NCI-H524 treated with DMSO at 0.1 percent for 48 hours (cell line): ENCODE measurements at regions not wholly inside any gene's neighbourhood (a gene's known extent, or its start where the extent isn't known, plus 50 kb on each side); places are given as distances from the start of the nearest gene placed in this dataset.

Source experiments
- DNase-seq: peaks from one replicate; lab custom pipeline; 2025; lab: John Stamatoyannopoulos, UW

DNA sequence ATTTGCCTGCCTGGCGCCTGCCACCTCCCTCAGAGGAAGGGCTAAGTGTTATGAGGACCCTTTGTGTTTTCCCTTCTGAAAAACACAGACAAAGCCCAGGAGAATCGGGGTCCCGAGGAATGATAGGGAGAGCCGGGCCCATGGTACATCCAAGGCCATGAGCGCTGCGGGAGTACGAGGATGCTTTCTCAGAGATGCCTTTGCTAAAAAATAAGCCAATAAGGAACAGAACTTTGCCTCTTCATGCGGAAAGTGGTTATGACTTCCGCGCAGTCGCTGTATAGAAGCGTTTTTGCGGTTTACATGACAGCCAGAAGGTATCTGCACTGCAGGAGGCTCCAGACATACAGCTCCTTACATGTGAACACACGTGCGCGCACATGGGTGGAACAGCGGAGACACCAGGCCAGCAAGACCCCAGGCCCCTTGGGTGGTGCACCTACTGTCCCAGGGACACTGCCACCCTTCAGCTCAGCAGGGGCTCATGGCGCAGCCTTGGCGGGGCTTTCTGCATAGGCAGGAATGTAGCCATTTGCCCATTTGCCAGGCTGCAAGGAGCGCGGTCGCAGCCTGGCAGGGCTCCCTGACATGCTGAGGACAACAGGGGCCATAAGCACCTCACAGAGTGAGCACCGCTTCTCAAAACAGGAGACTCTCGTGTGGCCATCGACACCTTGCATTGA, 252.4 kb upstream of the SALL3 start:
- no peak for DNase-seq

DNA sequence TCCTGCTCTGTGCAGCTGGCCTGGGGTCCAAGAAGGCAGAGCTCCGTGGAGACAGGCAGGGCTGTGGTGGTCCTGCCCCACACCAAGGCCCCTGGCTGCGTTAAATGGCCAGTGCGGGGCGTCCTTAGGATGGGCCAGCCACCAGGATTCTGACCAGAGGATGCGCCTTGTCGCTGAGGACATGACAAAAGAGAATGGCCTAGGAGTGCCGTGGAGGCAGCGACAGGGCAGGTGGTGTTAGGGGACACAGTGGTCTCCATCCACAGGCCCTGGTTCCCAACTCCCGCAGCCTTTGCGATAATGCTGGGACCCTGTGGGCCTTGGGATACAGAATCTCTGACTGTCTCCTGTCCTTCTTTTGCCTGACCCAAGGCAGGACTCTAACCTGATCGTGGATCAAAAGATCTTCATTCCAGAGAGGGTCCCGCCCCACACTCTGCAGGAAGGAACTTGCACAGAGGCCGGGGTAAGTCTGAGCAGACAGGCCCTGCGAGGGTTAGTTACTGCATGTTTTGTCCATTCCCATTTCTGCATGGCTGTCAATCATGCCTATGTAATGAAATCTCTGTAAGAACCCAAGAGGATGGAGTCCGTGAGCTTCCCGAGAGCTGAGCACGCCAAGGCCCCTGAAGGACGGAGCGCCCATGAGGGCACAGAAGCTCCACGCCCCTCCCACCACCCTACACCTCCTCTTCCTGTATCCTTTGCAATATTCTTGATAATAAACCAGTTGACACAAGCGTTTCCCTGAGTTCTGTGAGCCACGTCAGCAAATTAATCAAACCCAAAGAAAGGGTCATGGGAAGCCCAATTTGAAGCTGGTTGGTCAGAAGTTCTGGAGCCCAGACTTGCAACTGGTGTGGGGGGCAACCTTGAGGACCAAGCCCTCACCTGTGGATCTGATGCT, 251.5 kb upstream of the SALL3 start:
- no peak for DNase-seq

DNA sequence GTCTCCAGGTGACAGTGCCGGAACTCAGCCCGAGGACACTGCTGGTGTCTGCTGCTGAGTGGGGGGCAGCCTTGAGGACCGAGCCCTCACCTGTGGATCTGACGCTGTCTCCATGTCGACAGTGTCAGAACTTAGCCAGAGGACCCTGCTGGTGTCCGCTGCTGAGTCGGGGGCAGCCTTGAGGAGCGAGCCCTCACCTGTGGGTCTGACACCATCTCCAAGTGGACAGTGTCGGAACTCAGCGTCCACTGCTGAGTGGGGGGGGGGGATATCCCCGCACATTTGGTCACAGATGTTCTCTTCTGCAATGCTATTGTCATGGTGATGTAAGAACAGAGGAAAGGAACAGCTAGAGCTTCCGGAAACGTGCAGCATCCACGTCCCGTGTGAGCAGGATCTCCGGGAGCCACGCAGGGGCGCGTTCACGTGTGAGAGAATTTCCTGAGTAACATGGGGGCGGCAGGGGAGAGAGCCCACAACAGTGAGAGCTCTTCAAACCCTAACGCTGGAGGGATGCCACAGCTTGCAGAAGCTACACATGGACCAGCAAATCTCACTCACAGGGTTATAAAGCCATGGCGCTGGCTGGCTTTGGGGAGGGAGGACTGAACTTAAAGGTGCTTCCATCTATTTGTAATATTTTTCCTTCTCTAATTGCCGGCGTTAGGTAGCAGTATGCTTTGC, 250.7 kb upstream of the SALL3 start:
- DNase-seq = no peak

DNA sequence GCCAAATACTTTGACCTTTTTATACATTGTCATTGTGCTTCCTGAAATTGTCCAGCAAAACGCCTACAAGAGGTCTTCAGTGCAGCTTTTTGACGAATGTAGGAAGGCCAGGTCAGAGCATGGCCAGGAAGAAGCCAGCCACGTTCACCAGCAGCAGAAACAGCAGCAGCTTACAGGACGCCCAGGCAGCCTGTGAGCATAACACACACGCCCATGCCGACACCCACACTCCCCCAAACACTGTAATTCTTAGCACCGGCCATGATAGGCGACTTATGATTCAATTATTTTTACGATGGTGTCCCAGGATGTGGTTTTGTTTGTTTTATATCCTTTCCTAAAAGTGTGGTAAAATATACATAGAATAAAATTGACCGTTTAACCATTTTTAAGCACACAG, 249.1 kb upstream of the SALL3 start:
- DNase-seq = no peak

DNA sequence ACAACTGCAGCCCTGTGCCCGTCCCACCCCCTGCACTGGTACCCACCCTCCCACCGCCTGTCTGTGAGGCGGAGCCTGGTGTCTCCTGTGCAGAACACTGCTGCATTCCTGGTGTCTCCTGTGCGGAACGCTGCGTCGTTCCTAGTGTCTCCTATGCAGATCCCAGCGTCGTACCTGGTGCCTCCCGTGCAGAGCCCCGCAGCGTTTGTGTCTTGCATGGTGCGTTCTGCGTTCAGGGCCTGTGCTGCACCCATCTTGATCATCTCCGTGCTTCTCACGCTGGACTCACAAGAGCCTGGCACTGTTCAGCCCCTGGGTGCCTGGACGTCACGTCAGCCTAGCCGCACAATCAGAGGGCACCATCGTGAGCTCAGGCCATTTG, 248.6 kb upstream of the SALL3 start:
- DNase-seq = no peak

DNA sequence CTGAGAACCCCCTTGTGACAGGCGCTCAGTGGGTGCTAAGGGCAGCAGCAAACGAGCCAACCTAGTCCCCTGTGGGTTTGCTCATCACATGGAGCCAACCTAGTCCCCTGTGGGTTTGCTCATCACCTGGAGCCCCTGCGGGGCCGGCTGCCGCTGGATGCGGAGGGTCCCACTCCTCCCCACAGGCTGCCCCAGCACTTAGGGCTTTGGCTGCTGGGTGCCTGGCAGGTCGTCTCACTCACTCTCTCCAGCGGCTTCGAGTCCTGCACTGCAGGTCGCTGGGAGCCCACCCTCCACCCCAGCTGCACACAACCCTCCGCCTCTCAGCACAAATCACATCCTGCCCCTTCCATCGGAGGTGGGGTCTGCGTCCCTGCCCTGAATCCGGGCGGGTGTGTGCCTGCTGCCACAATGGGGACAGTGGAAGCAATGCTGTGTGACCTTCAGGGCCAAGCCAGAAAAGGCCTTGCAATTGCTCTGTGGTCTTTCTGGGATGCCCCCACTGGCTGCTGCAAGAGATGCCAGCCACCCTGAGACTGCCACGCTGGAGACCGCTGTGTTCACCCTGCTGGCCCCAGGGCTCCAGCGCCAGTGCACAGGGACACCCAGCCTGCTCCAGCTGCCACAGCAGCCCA, 248.1 kb upstream of the SALL3 start:
- no peak for DNase-seq

DNA sequence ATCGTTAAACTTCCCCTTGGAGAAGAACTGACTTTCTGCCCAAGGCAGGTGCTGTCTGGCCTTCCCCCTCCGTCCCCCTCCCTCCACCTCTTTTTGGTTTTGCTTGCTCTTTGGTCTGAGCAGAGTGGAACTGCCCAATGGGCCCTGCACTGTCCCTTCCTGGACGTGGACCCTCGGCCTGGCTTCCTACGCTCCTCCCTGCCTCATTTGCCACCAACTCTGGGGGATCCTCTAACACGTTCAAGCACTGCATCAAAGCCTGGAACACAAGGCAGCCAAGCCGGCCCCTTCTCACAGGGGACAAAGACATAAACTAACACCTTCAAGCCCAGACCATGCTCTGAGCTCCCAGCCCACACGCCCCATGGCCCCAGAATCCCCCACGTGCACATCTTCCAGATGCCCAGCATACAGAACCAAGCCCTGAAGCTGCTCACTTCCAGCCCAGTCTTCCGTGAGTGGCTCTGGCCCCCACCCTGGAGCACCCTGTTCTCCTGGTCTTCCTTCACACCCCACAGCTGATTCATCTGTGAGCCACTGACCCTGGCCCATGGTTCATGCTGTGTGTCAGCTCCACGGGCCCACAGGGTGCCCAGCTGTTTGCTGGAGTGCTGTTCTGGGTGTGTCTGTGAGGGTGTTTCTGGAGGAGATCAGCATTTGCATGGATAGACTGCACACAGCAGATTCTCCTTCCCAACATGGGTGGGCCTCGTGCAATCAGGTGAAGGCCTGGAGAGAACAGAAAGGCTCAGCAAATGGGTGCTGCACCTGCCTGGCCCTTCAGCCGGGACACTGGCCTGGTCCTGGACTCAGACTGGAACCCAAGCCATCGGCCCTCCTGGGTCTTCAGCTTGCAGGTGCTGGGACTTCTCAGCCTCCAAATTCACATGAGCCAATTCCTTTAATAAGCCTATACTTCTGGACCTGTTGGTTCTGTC, 247.1 kb upstream of the SALL3 start:
- no peak for DNase-seq

DNA sequence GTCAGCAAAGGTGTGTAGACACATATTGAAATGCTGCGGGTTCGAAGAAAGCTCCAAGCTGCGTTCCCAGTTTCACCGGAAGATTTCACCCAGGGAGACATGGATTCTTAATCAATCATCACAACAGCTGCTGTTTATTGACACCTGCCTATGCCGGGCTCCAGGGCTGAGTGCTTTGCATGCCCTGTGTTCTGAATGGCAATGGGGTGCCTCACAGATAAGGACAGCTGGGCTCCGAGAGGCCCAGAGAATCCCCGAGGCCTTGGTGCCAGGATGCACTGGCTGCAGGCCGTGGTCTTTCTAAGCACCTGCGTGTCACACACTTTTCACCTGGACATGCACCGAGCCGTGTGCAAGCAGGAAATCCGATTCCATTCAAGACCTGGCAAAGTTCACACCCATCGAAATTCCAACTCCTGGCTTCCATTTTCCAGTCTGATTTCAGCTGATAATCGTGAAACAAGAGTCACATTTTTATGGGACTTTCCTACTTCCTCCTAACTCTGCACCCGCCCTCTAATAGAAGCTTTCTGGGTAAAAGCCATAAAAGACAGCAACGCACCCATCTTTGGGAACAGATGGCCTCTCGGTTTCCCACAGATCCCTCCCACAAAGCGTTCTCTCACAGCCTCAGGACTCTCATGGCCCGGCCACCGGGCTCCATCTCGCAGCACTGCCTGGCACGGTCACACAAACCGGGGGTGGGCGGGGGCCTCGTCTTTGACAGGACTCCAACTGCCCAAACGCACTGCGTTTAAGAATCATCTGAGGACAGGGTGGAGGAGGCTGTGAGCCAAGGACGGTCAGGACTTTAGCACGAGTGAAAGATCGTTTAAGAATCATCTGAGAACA, 245.6 kb upstream of the SALL3 start:
- DNase-seq = no peak

DNA sequence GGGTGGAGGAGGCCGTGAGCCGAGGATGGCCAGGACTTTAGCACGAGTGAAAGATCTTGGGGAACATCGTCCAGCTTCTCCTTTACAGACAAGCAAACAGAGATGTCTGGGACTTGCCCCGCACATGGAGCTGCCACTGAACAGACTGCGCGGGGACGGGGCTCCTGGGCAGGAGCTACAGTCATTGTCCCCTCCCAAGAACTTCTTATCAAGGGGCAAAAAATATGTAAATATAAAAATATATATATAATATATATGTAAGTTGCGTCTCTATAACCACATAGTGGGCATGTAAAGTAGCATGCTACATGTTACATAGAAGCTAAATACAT, 245.0 kb upstream of the SALL3 start:
- DNase-seq = no peak

DNA sequence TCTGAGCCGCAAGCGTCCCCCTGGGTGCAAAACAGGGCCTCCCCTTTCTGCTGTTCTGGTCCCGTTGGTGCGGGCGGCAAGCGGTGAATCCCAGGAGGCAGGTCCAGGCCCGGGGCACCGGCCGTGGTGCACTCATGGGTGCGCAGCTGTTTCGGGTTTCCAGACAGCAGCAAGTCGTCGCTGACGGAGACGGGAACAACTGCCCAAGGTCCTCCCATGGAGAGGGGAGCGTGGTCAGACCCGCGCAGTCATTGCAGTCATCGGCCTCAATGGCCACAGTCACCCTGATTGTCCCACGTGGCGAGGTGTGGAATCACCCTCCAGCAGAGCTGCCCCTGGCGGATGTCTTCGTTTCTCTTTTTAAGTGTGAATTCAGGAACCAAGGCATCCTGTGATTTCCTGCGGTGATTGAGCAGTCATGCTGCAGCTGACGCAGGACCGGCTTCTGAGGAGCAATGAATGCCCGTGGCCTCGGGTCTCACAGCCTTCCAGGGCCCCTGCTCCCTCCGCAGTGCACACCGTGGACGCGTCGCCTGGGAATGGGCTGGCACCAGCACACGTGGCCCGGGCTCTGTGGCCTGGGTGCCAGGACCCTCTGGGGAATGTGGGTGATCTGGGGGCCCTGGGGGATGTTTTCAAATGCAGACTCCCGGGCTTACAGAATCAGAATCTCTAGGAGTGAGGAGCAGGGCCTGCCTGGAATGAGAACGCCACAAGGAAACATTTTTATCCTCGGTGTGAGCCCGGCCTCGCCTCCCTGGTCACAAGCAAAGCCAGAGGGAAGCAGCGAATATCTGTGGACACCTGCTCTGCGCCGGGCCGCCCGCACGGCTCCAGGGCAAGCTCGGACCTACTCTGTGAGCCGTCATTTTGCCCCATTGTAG, 244.2 kb upstream of the SALL3 start:
- DNase-seq = no peak

DNA sequence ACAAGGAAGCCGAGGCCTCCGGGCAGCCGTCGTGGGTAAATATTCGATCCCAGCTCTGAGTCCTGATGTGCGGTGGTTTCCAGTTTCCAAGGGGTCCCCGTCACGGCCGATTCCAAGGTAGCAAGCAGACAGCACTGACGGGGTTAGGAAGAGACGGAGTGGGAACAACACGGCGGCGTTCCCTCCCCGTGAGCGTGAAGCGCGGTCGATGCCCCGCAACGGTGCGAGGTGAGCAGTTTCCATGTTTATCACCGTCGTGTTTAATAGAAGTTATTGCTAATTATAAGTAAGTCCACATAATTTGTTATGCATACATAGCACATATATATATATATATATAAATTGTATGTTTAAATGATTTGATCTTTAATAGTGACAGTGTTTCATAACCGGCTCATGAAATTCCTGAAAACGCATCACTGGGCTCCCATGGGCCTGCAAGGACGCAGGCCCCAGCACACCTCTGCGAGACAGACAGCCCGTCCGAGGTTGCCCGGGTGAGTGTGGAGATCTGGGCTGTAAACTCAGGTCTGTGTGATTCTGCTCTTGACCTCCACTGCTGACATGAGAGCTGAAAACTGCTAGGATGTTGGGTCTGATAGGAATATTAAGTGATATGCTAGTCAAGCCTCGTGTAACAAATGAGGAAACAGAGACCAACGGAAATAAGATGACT, 243.5 kb upstream of the SALL3 start:
- no peak for DNase-seq

DNA sequence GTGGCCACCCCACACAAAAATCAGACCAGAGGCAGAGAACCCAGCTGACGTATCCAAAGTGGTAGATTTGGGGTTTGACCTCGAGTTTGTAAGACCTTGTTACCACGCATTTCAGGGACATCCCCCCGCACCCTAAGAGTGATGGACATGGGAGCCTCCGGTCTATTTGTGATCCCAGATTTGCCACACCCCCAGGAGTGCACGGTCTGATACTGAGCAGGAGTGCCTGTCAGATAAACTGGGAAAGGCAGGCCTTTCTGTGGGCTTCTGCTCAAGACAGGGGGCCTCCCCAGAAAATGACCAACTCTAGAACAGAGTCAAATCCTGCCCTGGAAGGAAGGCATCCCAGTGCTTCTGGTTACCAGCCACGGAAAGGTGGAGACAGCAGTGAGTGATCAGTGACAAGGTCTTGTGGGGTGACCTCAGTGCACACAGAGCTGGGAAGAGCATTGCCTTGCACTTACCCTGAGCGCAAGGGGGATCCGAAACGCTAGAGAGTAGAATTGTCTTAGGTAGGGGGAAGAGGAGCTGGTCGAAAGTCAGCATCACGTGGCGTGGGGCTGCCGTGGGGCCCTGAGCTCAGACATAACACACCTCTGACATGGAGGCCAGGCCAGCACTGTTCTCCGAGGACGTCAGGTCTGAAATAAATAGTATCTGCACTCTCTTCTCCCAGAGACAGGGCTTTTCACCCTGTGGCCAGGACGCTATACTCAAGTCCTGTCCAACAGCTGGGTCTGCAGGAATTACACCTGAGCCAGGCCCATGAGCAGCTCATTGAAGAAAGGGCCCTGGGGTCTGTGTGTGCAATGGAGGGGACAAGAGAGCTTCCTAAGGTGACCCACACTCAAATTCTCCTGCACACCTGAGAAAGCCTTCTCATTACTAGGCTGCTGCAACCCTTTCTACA, 242.4 kb upstream of the SALL3 start:
- DNase-seq = no peak

DNA sequence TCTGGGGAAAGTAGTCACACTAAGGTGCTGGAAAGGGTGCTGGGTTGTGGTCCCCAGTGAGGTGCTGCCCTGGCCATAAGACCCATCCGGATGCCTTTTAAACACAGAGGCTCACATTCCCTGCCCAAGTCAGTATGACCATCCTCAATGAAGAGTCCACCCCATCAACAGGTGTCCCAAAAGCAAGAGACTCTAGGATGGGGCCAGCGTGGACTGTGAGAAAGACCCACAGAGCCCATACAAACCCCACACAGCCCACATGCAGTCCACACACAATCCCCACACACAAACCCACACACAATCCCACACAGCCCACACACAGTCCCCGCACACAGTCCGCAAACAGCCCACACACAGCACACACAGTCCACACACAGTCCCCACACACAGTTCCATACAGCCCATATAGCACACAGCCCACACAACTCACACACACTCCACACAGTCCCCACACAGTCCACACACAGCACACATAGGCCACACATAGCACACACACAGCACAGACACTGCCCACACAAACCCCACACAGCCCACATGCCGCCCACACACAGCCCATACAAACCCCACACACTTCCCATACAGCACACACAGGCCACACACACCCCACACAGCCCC, 241.4 kb upstream of the SALL3 start:
- no peak for DNase-seq

DNA sequence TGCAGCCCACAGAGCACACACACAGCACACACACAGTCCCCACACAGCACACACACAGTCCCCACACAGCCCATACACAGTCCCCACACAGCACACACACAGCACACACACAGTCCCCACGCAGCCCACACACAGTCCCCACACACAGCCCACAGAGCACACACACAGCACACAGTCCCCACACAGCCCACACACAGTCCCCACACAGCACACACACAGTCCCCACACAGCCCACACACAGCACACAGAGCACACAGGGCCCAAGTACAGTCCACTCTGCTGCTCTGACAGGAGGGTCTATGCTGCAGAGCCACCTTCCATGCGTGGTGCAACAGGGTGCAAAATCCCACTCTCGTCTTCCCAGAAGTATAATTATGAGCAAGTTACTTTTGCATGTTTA, 240.5 kb upstream of the SALL3 start:
- DNase-seq = no peak

DNA sequence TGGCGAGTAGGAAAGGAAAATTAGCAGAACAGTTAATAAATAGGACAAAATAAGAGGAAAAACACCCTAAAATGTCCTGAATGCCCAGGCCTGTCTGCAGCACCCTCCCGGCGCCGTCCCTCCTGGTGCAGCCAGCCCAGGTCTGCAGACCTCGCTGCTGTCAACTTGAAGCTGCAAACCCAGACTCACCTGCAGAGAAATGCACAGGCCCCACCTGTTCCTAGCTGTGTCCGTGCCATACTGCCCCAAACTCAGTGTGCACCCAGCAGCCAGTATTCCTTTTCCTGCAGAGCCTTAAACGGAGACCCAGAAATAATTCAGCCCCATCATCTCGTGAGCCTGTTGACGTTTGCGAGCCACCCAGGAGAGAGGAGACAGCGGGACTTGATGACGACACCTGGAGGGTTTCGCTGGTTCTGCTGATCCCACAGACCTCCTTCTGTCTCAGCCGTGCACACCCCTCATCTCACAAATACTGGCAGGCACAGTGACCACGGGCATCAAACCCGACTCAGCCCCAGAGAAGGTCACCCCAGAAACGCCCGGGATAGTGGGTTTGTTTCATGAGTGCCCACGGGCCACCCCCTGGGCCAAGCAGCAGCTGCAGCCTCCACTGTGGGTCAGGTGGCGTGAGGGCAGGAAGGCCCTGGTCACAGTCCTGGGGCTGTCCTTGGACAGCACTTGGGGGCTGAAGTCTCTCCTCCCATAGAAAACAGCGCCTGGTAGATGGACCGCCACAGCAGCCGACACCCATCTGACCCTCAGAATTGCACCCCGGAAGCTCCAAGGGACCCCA, 239.5 kb upstream of the SALL3 start:
- DNase-seq = no peak

DNA sequence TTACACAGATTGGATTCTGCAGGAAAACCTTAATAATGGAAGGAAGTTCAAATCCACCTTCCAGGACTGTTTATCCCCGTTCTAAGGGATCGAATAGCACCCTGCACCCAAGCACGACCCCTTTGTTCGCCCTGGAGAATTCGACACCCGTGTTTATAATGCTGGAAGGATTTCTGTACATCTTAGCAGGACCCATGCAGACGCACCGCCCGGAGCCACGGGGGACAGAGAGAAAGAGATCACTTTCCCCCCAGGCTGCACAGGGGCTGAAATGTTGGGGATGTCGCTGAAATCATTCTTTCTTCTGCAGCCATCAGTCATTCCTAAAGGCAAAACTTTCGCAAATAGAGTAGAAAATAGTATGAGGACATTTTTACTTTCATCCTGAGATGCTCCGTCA, 238.7 kb upstream of the SALL3 start:
- no peak for DNase-seq
